ENCODE measurements at regions not wholly inside any gene's neighbourhood (a gene's known extent, or its start where the extent isn't known, plus 50 kb on each side); places are given as distances from the start of the nearest gene placed in this dataset.

- Histone ChIP-seq H3K4me3 (replicated peaks in 1 of 3; ENCODE audit: insufficient read depth in 1 of 3, low read depth in 1 of 3, low read length in 3 of 3) (no peak overlapping the region), H3K4me1 (ENCODE audit: control insufficient read depth, extremely low read depth, insufficient read depth, low read length) (peaks cover 3% of the 10 kb centered on the region), H3K27ac (ENCODE audit: insufficient read depth, low read depth, low read length) (no peak overlapping the region), H3K27me3 (ENCODE audit: control insufficient read depth in 2 of 2, insufficient read depth in 2 of 2, low read length in 2 of 2) (peaks cover 20 to 45% of the 10 kb centered on the region in 2 experiments), H2AFZ (ENCODE audit: low read depth, low read length) (no peak overlapping the region), H4K20me1 (replicated peaks; ENCODE audit: control insufficient read depth, extremely low read depth, insufficient read depth, low read length) (no peaks in the 10 kb centered on the region), H3K36me3 (ENCODE audit: control insufficient read depth in 2 of 2, extremely low read depth in 1 of 2, insufficient read depth in 2 of 2, low read length in 2 of 2) (no peaks in the 10 kb centered on the region), H3K9me1 (replicated peaks; ENCODE audit: control insufficient read depth, extremely low read depth, insufficient read depth, low read length) (no peaks in the 10 kb centered on the region), H3K79me2 (ENCODE audit: control insufficient read depth, insufficient read depth, low read length) (no peaks in the 10 kb centered on the region), H3K4me2 (ENCODE audit: insufficient read depth, low read length) (no peak overlapping the region), H3K9me3 (replicated peaks; ENCODE audit: control insufficient read depth, insufficient read depth, low read length) (no peaks in the 10 kb centered on the region), H3K9ac (replicated peaks; ENCODE audit: extremely low read depth, insufficient read depth, low read length) (no peak overlapping the region)
- dilution Hi-C loops (cut with MboI; ENCODE audit: extremely low pct_ligation_motif_present, low sequenced_read_pairs) (no loop called here), intact Hi-C loops (cut with micrococcal nuclease) (no loop called here)
- FAIRE-seq (no peak), DNase-seq (ENCODE audit: low read depth, low spot score) (no peak)
- no TSS peak for BruUV-seq (replicated peaks)
- TF ChIP-seq EZH2 (IDR thresholded peaks at IDR 0.05; ENCODE audit: borderline replicate concordance, low read depth, low read length, severe bottlenecking) (no peak), MAX (IDR thresholded peaks at IDR 0.05; ENCODE audit: insufficient read depth, insufficient read length) (no peak), POLR2A (IDR thresholded peaks at IDR 0.05; ENCODE audit: low read depth, low read length) (no peak), MYC (IDR thresholded peaks at IDR 0.05; ENCODE audit: low read depth, low read length) (no peak), GATA2 (IDR thresholded peaks at IDR 0.05; ENCODE audit: insufficient read depth, insufficient read length, low read depth, low read length) (no peak), FOS (IDR thresholded peaks at IDR 0.05; ENCODE audit: borderline replicate concordance, insufficient read depth, low read length) (no peak), POLR2AphosphoS5 (IDR thresholded peaks at IDR 0.05; ENCODE audit: insufficient read depth, low read depth, low read length) (no peak), CTCF (IDR thresholded peaks at IDR 0.05; ENCODE audit: extremely low read depth in 1 of 2, insufficient read depth in 1 of 2, low read depth in 1 of 2, low read length in 2 of 2) (no peak), JUN (IDR thresholded peaks at IDR 0.05; ENCODE audit: borderline replicate concordance, insufficient read depth, insufficient read length, low read depth) (no peak)
- ChIA-PET POLR2A (no interaction called here), CTCF (interaction anchor here (2.3 kb wide), 1 partner anchor 8 kb away, joined by 6 read pairs; no protein-coding TSS in a partner anchor)
These were observed 102.4 kb upstream of the LIMCH1 start for GRCh38 chr4:41435510-41435909.

Data from endothelial cell of umbilical vein (primary cell).